Ovary (tissue), 7 donors: ENCODE measurements at regions not wholly inside any gene's neighbourhood (a gene's known extent, or its start where the extent isn't known, plus 50 kb on each side); places are given as distances from the start of the nearest gene placed in this dataset.

ENCODE experiments used
- DNase-seq, 5 donors: peaks; one replicate each; pipeline ENCODE4 v3.0.0-alpha.2; 2019 to 2020
- H3K27ac ChIP-seq, 2 donors: fragments of 200-600 bp; one replicate each; pipeline versions ENCODE4 v1.5.1 to v1.8.0; 2019 to 2022
- H3K27me3 ChIP-seq: fragments of 200-600 bp; one replicate; pipeline ENCODE4 v1.8.0; 2022
- H3K36me3 ChIP-seq: fragments of 200-600 bp; sonication (generic); one replicate; pipeline ENCODE4 v1.5.1; 2019
- H3K4me1 ChIP-seq: one replicate; pipeline ENCODE4 v1.8.1; 2013; ENCODE audit warnings: mild to moderate bottlenecking, moderate library complexity; ENCODE audit not compliant: insufficient read depth
- H3K4me3 ChIP-seq: fragments of 200-600 bp; sonication (generic); one replicate; pipeline ENCODE4 v1.5.1; 2017
- H3K9me3 ChIP-seq, 2 donors: fragments of 200-600 bp in 1 of 2; sonication (generic) in 1 of 2; one replicate each; pipeline versions ENCODE4 v1.5.1 to v1.8.1; 2013 to 2019; ENCODE audit warnings: mild to moderate bottlenecking in 1 of 2, moderate library complexity in 1 of 2
- CTCF ChIP-seq, 3 donors: fragments of 450-650 bp in 2 of 3; fragments of 200-600 bp in 1 of 3; IDR thresholded peaks; one replicate each; pipeline versions ENCODE4 v1.5.1 to v1.8.0; 2016 to 2022; ENCODE audit warnings: antibody characterized with exemption in 3 of 3, mild to moderate bottlenecking in 1 of 3
- EP300 ChIP-seq: sonication (generic); formaldehyde crosslinking; IDR thresholded peaks from one replicate; pipeline ENCODE4 v1.6.1; 2017; ENCODE audit warnings: antibody characterized with exemption
- POLR2A ChIP-seq: fragments of 450-650 bp; IDR thresholded peaks from one replicate; pipeline ENCODE4 v1.6.1; 2017; ENCODE audit warnings: antibody characterized with exemption, mild to moderate bottlenecking, moderate library complexity
- WGBS, 3 donors: extraction: QIAGEN DNeasy Blood & Tissue Kit in 1 of 3; methylation state at CpG; one replicate each; pipeline versions ENCODE4 v1.1.5 to v1.1.7; 2013 to 2017; 5-methylcytosine and 5-hydroxymethylcytosine counted together
- intact Hi-C, 4 donors: fragments of 100-400 bp; cut with DNase I; formaldehyde crosslinking; loops; one replicate each; pipeline versions ENCODE4 v1.11.0 to v1.15.1; 2022 to 2023
- donor health status: DM: no; HTN: no; CAD: no; lungs with moderate emphysema.
- donor health status: DM: no; HTN: no; CAD: no.
- donor health status: Bipolar disorder and iron deficiency.
- donor health status: DM: no; HTN: no; CAD: no.
- donor health status: DM: yes; HTN: yes; CAD: no.

DNA sequence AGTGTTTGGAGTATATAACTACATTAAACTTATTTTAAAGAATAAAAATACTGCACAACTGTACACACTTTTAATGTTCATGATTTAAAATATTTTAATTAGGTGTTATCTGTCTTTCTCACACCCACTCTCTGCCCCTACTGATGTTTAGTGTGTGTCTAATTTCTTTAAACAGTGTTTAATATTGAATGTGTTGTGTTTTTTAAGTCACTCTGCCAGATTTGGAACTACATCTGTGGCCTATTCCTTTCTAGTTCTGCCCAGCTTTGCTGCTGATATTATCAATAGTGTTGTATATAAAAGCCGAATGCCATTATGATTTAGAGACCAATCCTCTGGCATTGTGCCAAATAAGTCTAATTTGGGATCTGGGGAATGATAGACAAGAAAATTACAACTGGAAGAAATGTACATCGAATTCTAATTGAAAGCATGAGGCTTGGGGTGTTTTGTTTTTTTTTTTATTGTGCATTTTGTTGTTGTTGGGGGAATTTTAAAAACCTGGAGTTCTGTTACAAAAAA is 398.0 kb downstream of the CPS1 start:
- TF ChIP-seq POLR2A (no peak), EP300 (no peak), CTCF (IDR thresholded peaks at IDR 0.05) (no peak)
- 28 to 32% (median 31%) methylated on average over 2 of the region's 2 CpGs for WGBS, 3 donors
- Histone ChIP-seq H3K4me3 (no peak overlapping the region), H3K4me1 (no peaks in the 10 kb centered on the region), H3K9me3 (no peaks in the 10 kb centered on the region), H3K27ac (no peak overlapping the region), H3K27me3 (no peaks in the 10 kb centered on the region), H3K36me3 (no peaks in the 10 kb centered on the region)
- intact Hi-C loops = no loop called here
- DNase-seq = no peak

- Histone ChIP-seq H3K9me3 (no peaks in the 10 kb centered on the region), H3K4me1 (no peaks in the 10 kb centered on the region), H3K4me3 (no peak overlapping the region), H3K27ac (no peak overlapping the region), H3K36me3 (no peaks in the 10 kb centered on the region), H3K27me3 (no peaks in the 10 kb centered on the region)
- 64 to 75% (median 73%) methylated on average over 3 of the region's 3 CpGs for WGBS, 3 donors
- DNase-seq = no peak
- intact Hi-C loops = no loop called here
- TF ChIP-seq CTCF (IDR thresholded peaks at IDR 0.05) = no peak
These were observed 399.2 kb downstream of the CPS1 start for GRCh38 chr2:210955591-210955990.

- H3K4me1 ChIP-seq = no peaks in the 10 kb centered on the region
- no peaks in the 10 kb centered on the region for H3K36me3 ChIP-seq
- no peaks in the 10 kb centered on the region for H3K9me3 ChIP-seq
- H3K27me3 ChIP-seq = no peaks in the 10 kb centered on the region
- TF ChIP-seq CTCF (IDR thresholded peaks at IDR 0.05) = no peak
- TF ChIP-seq POLR2A = no peak
- no peak for TF ChIP-seq EP300
- DNase-seq = no peak
- no peak overlapping the region for H3K4me3 ChIP-seq
- intact Hi-C loops = no loop called here
- no peak overlapping the region for H3K27ac ChIP-seq
These were observed 399.7 kb downstream of the CPS1 start for GRCh38 chr2:210956101-210956500.

- WGBS, 3 donors = 8 to 19% (median 10%) methylated on average over 2 of the region's 2 CpGs
- intact Hi-C loops = no loop called here
- no peaks in the 10 kb centered on the region for H3K9me3 ChIP-seq
- no peak overlapping the region for H3K27ac ChIP-seq
- no peak overlapping the region for H3K4me3 ChIP-seq
- no peaks in the 10 kb centered on the region for H3K27me3 ChIP-seq
- no peak for DNase-seq
- TF ChIP-seq CTCF (IDR thresholded peaks at IDR 0.05) = no peak
- no peak for TF ChIP-seq EP300
- TF ChIP-seq POLR2A = no peak
- no peaks in the 10 kb centered on the region for H3K36me3 ChIP-seq
- H3K4me1 ChIP-seq = no peaks in the 10 kb centered on the region
These were observed 404.9 kb downstream of the CPS1 start for GRCh38 chr2:210961249-210961648.

GRCh38 chr2:210963386-210963785 is 407.0 kb downstream of the CPS1 start:
- TF ChIP-seq CTCF (IDR thresholded peaks at IDR 0.05) (no peak), EP300 (no peak), POLR2A (no peak)
- Histone ChIP-seq H3K27me3 (no peaks in the 10 kb centered on the region), H3K36me3 (no peaks in the 10 kb centered on the region), H3K9me3 (no peaks in the 10 kb centered on the region), H3K4me3 (no peak overlapping the region), H3K27ac (no peak overlapping the region), H3K4me1 (no peaks in the 10 kb centered on the region)
- 64 to 75% (median 64%) methylated on average over 2 of the region's 2 CpGs for WGBS, 3 donors
- no peak for DNase-seq
- intact Hi-C loops = no loop called here
